ENCODE measurements at regions not wholly inside any gene's neighbourhood (a gene's known extent, or its start where the extent isn't known, plus 50 kb on each side); places are given as distances from the start of the nearest gene placed in this dataset.

DNA sequence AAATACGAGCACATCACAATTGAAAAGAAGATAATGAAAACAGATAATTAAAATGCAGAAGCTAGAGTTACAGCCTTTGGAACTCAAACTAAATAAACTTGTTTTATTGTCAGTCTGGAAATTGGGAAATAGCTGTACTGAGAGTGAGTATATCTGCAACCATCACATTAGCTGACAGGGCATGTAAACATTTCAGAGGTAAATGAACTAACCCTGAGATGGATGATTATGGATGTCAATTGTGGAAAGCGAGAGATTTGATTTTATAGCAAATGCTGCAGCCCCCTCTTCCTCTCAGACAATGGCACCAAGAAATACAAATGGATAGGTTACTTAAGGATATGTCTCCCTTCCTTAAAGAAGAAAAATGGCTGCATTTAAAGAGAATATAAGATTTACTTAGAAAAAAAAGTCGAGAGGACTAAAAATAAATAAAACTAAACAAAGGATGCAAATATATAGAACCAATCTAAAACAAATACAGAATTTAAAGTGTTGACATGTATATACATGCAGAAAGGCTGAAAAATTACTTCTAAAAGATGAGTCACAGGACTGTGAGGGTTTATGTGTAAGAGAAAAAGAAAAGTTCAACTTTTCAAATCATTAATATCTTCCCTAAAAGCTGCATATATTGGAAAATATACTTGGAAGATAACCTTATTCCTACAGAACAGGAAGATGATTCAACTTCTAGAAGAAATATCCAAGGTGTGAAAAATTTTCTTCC lies 120.3 kb upstream of the FLRT2 start:
- TF ChIP-seq EP300 (IDR thresholded peaks at IDR 0.05; ENCODE audit: low read depth) (no peak), POLR2A (IDR thresholded peaks at IDR 0.05) (no peak)

Data from transverse colon (tissue), 1 donor.